HCT116 (cell line): ENCODE measurements at regions not wholly inside any gene's neighbourhood (a gene's known extent, or its start where the extent isn't known, plus 50 kb on each side); places are given as distances from the start of the nearest gene placed in this dataset.

Experiments used
- ATAC-seq: fragments of 200-7000 bp; cut with Tn5 transposase; 2 replicates; pipeline ENCODE4 v1.9.1; 2020; ENCODE audit warnings: mild to moderate bottlenecking, moderate library complexity
- BruUV-seq: library from RNA; stranded (reverse); fragments of 400-500 nt; replicated peaks from 2 replicates; lab custom pipeline; 2021; lab: Mats Ljungman, UMichigan
- CTCF ChIA-PET: fragments of 300-600 bp; sonication (Branson Sonifier 250); formaldehyde crosslinking; loops from one replicate; lab custom pipeline; 2021; ENCODE audit warnings: antibody characterized with exemption; lab: Charles Lee
- POLR2A ChIA-PET: fragments of 300-600, 350-600 bp; sonication (Branson Sonifier 250); formaldehyde crosslinking; loops from one replicate; lab custom pipeline; 2021; ENCODE audit warnings: antibody characterized with exemption; lab: Charles Lee
- RAD21 ChIA-PET, 2 experiments: fragments of 300-600 bp; sonication (Branson Sonifier 250); formaldehyde crosslinking; loops; one replicate each; lab custom pipeline; 2023; ENCODE audit warnings: low total read pairs in 2 of 2; ENCODE audit not compliant: uncharacterized antibody in 2 of 2, unreplicated experiment in 2 of 2, low non-redundant PET in 1 of 2; lab: Charles Lee
- DNase-seq: peaks from one replicate; pipeline ENCODE4 v3.0.0-alpha.2; 2010; ENCODE audit warnings: low read depth, low spot score
- H2AFZ ChIP-seq: fragments of 200-600 bp; shearing (Covaris generic), sonication (generic); 2 replicates; pipeline ENCODE4 v1.6.1; 2017; ENCODE audit warnings: low read depth, mixed run types, mixed read lengths, antibody characterized with exemption, low read length; ENCODE audit not compliant: poor library complexity, severe bottlenecking
- H3K27ac ChIP-seq: 2 replicates; pipeline ENCODE4 v1.5.1; 2012; ENCODE audit warnings: low read depth, low read length
- H3K27me3 ChIP-seq: fragments of 200-600 bp; sonication (generic); 2 replicates; pipeline ENCODE4 v1.6.1; 2016; ENCODE audit warnings: mixed run types, low read length, mixed read lengths; ENCODE audit not compliant: insufficient read depth
- H3K36me3 ChIP-seq, 2 experiments: fragments of 200-500 bp in 1 of 2; fragments of 200-600 bp in 1 of 2; sonication (Bioruptor generic) in 1 of 2; sonication (generic) in 1 of 2; 2 replicates each; pipeline versions ENCODE4 v1.5.1 to v1.6.1; 2014 to 2016; ENCODE audit warnings: low read length in 2 of 2, inconsistent platforms in 1 of 2, mixed read lengths in 1 of 2, mixed run types in 1 of 2; ENCODE audit not compliant: insufficient read depth in 2 of 2, control insufficient read depth in 1 of 2
- H3K4me1 ChIP-seq, 2 experiments: fragments of 200-600 bp in 1 of 2; sonication (generic) in 1 of 2; 2 replicates each; pipeline versions ENCODE4 v1.5.1 to v1.6.1; 2012 to 2017; ENCODE audit warnings: low read length in 2 of 2, inconsistent platforms in 1 of 2, mild to moderate bottlenecking in 1 of 2, mixed read lengths in 1 of 2, mixed run types in 1 of 2, moderate library complexity in 1 of 2; ENCODE audit not compliant: insufficient read depth in 2 of 2, control insufficient read depth in 1 of 2
- H3K4me2 ChIP-seq: fragments of 200-600 bp; sonication (generic); 2 replicates; pipeline ENCODE4 v1.6.1; 2017; ENCODE audit warnings: mixed run types, low read length, mixed read lengths
- H3K4me3 ChIP-seq, 2 experiments: fragments of 200-600 bp in 1 of 2; sonication (generic) in 1 of 2; replicated peaks in 1 of 2; 2 replicates each; pipeline ENCODE4 v1.5.1; 2011 to 2016; ENCODE audit warnings: low read length in 2 of 2, control low read depth in 1 of 2, low read depth in 1 of 2, mild to moderate bottlenecking in 1 of 2, mixed read lengths in 1 of 2, mixed run types in 1 of 2
- H3K79me2 ChIP-seq: fragments of 200-600 bp; sonication (generic); 2 replicates; pipeline ENCODE4 v1.6.1; 2017; ENCODE audit warnings: mild to moderate bottlenecking, mixed run types, low read length, moderate library complexity, mixed read lengths; ENCODE audit not compliant: insufficient read depth
- H3K9ac ChIP-seq: fragments of 200-600 bp; sonication (generic); 2 replicates; pipeline ENCODE4 v1.6.1; 2016; ENCODE audit warnings: low read length, mixed read lengths
- H3K9me2 ChIP-seq: fragments of 200-600 bp; sonication (generic), shearing (Covaris generic); 2 replicates; pipeline ENCODE4 v1.6.1; 2017; ENCODE audit warnings: mixed run types, mild to moderate bottlenecking, moderate library complexity; ENCODE audit not compliant: insufficient read depth
- H3K9me3 ChIP-seq, 2 experiments: fragments of 200-500 bp in 1 of 2; fragments of 200-600 bp in 1 of 2; sonication (Bioruptor generic) in 1 of 2; sonication (generic) in 1 of 2; 2 replicates each; pipeline ENCODE4 v1.6.1; 2014 to 2017; ENCODE audit warnings: low read length in 2 of 2, mixed read lengths in 2 of 2, inconsistent platforms in 1 of 2, low read depth in 1 of 2, mild to moderate bottlenecking in 1 of 2, mixed run types in 1 of 2, moderate library complexity in 1 of 2; ENCODE audit not compliant: control insufficient read depth in 1 of 2, insufficient read depth in 1 of 2
- H4K20me1 ChIP-seq: fragments of 200-600 bp; sonication (generic), shearing (Covaris generic); 2 replicates; pipeline ENCODE4 v1.6.1; 2017; ENCODE audit warnings: mixed run types, mild to moderate bottlenecking, moderate library complexity; ENCODE audit not compliant: insufficient read depth
- ELF1 ChIP-seq: IDR thresholded peaks from 2 replicates; pipeline ENCODE4 v1.6.1; 2012; ENCODE audit warnings: low read depth, borderline replicate concordance
- SIN3A ChIP-seq: IDR thresholded peaks from 2 replicates; pipeline ENCODE4 v1.6.1; 2012; ENCODE audit warnings: low read depth
- intact Hi-C: fragments of 100-400 bp; cut with micrococcal nuclease; formaldehyde crosslinking; loops from 2 replicates; pipeline ENCODE4 v1.10.0; 2022
- TF ChIP-seq, protein P1 (sequence below): IDR thresholded peaks from 2 replicates; pipeline ENCODE4 v1.6.1; 2012; ENCODE audit warnings: low read depth
- TF ChIP-seq, protein P2 (sequence below): IDR thresholded peaks from 2 replicates; pipeline ENCODE4 v1.6.1; 2011; ENCODE audit warnings: mild to moderate bottlenecking, low read length, moderate library complexity; ENCODE audit not compliant: insufficient replicate concordance; ENCODE audit errors: extremely low read depth
- TF ChIP-seq, protein P3 (sequence below): IDR thresholded peaks from 2 replicates; pipeline ENCODE4 v1.6.1; 2012

DNA sequence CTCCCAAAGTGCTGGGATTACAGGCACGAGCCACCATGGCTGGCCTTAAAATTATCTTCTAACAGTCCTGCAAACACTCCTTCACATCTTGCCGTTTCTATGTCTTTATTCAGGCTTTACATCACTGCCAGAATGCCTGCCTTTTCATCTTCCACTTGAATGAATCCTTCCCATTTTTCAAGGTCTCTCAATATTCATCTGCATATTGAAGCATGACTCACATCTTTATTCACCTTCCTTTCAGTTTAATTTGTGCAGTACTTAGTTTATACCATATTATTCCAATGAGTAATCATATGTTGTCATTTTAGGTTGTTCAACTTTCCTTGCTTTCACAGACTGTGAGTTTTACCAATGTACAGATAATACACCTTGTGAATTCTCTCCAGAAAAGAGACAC lies 510.1 kb upstream of the PIK3C3 start:
- ChIA-PET RAD21 (no interaction called here), POLR2A (no interaction called here), CTCF (no interaction called here)
- ATAC-seq, result no peak
- H2AFZ ChIP-seq, result no peak overlapping the region
- no peak overlapping the region for H3K4me3 ChIP-seq
- H3K27ac ChIP-seq, result no peak overlapping the region
- TF ChIP-seq, protein P1, sequence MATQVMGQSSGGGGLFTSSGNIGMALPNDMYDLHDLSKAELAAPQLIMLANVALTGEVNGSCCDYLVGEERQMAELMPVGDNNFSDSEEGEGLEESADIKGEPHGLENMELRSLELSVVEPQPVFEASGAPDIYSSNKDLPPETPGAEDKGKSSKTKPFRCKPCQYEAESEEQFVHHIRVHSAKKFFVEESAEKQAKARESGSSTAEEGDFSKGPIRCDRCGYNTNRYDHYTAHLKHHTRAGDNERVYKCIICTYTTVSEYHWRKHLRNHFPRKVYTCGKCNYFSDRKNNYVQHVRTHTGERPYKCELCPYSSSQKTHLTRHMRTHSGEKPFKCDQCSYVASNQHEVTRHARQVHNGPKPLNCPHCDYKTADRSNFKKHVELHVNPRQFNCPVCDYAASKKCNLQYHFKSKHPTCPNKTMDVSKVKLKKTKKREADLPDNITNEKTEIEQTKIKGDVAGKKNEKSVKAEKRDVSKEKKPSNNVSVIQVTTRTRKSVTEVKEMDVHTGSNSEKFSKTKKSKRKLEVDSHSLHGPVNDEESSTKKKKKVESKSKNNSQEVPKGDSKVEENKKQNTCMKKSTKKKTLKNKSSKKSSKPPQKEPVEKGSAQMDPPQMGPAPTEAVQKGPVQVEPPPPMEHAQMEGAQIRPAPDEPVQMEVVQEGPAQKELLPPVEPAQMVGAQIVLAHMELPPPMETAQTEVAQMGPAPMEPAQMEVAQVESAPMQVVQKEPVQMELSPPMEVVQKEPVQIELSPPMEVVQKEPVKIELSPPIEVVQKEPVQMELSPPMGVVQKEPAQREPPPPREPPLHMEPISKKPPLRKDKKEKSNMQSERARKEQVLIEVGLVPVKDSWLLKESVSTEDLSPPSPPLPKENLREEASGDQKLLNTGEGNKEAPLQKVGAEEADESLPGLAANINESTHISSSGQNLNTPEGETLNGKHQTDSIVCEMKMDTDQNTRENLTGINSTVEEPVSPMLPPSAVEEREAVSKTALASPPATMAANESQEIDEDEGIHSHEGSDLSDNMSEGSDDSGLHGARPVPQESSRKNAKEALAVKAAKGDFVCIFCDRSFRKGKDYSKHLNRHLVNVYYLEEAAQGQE, result no peak
- no peak for TF ChIP-seq ELF1
- TF ChIP-seq, protein P2, sequence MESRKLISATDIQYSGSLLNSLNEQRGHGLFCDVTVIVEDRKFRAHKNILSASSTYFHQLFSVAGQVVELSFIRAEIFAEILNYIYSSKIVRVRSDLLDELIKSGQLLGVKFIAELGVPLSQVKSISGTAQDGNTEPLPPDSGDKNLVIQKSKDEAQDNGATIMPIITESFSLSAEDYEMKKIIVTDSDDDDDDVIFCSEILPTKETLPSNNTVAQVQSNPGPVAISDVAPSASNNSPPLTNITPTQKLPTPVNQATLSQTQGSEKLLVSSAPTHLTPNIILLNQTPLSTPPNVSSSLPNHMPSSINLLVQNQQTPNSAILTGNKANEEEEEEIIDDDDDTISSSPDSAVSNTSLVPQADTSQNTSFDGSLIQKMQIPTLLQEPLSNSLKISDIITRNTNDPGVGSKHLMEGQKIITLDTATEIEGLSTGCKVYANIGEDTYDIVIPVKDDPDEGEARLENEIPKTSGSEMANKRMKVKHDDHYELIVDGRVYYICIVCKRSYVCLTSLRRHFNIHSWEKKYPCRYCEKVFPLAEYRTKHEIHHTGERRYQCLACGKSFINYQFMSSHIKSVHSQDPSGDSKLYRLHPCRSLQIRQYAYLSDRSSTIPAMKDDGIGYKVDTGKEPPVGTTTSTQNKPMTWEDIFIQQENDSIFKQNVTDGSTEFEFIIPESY, result no peak
- TF ChIP-seq, protein P3, sequence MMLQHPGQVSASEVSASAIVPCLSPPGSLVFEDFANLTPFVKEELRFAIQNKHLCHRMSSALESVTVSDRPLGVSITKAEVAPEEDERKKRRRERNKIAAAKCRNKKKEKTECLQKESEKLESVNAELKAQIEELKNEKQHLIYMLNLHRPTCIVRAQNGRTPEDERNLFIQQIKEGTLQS, result no peak
- no peak for TF ChIP-seq SIN3A
- H3K9me2 ChIP-seq, result no peaks in the 10 kb centered on the region
- no peaks in the 10 kb centered on the region for H3K4me1 ChIP-seq
- intact Hi-C loops, result no loop called here
- H3K9ac ChIP-seq, result no peak overlapping the region
- BruUV-seq, result no TSS peak
- H3K79me2 ChIP-seq, result no peaks in the 10 kb centered on the region
- no peaks in the 10 kb centered on the region for H3K36me3 ChIP-seq
- H3K9me3 ChIP-seq, result peaks cover 12 to 30% of the 10 kb centered on the region in 2 experiments; a peak in 3 of 4 replicates
- H3K4me2 ChIP-seq, result no peak overlapping the region
- H4K20me1 ChIP-seq, result no peaks in the 10 kb centered on the region
- DNase-seq, result no peak
- no peaks in the 10 kb centered on the region for H3K27me3 ChIP-seq
